AG04449 (cell line): ENCODE measurements at regions not wholly inside any gene's neighbourhood (a gene's known extent, or its start where the extent isn't known, plus 50 kb on each side); places are given as distances from the start of the nearest gene placed in this dataset.
"Not testable (repeated sequence)": the region's sequence is repeated elsewhere in the genome, so short reads cannot be mapped to it uniquely, and the experiment has no call there.

Experiments
- CTCF ChIA-PET: fragments of 350-600 bp; formaldehyde crosslinking; extraction: SDS; loops from one replicate; lab custom pipeline; 2021; ENCODE audit warnings: antibody characterized with exemption; lab: Yijun Ruan, JAX
- POLR2A ChIA-PET: fragments of 400-600, 350-600 bp; formaldehyde crosslinking; extraction: SDS; loops from one replicate; lab custom pipeline; 2020; ENCODE audit warnings: antibody characterized with exemption, inconsistent platforms; lab: Yijun Ruan, JAX
- DNase-seq: peaks from one replicate; pipeline ENCODE4 v3.0.0-alpha.2; 2010; ENCODE audit warnings: low read depth, low spot score
- H3K4me3 ChIP-seq: 2 replicates; pipeline ENCODE4 v1.5.1; 2011; ENCODE audit warnings: low read depth, mild to moderate bottlenecking, control low read depth, low read length
- CTCF ChIP-seq: IDR thresholded peaks from one replicate; pipeline ENCODE4 v1.5.1; 2011; ENCODE audit warnings: mild to moderate bottlenecking, moderate library complexity, low read length, control low read depth, inconsistent platforms; ENCODE audit not compliant: insufficient read depth; ENCODE audit errors: missing control alignments

DNA sequence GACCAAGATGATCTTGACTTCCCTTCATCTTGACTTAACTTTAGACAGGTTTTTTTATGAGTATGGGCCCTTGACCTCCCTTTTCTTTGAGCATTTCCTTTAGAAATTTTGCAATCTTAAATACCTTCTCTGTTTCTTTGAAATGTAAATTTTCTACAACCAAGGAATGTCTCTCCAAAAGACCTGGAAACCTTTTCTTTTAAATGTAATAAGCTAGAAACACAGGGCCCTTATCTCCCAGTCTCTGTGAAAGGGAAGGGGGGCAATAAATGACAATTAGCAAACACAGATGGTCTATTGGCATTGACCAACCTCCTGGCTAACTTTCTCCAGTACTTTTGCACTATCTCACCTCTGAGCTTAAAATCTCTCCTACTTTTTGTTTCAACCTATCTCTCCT lies 144.3 kb upstream of the GK2 start:
- DNase-seq: no peak
- CTCF ChIA-PET: no interaction called here
- POLR2A ChIA-PET: no interaction called here
- TF ChIP-seq CTCF: no peak
- no peak overlapping the region for H3K4me3 ChIP-seq

DNA sequence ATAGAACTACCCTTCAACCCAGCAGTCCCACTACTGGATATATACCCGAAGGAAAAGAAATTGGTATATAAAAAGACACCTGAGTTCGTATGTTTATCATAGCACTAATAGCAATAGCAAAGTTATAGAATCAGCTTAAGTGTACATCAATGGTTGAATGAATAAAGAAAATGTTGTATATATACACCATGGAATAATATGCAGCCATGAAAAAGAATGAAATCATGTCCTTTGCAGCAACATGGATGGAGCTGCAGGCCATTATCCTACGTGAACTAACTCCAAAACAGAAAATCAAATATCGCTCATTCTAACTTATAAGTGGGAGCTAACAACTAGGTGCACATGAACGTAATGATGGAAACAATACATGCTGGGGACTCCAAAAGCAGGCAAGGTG lies 143.5 kb upstream of the GK2 start:
- POLR2A ChIA-PET: no interaction called here
- no peak overlapping the region for H3K4me3 ChIP-seq
- CTCF ChIA-PET: no interaction called here
- no peak for DNase-seq
- no peak for TF ChIP-seq CTCF

GRCh38 chr4:79547851-79548250 lies 139.8 kb upstream of the GK2 start:
- no peak overlapping the region for H3K4me3 ChIP-seq
- CTCF ChIA-PET: no interaction called here
- DNase-seq: no peak
- no peak for TF ChIP-seq CTCF
- POLR2A ChIA-PET: no interaction called here

GRCh38 chr4:79545292-79545691 lies 137.3 kb upstream of the GK2 start:
- POLR2A ChIA-PET: interaction anchor here (0.5 kb wide), 1 partner anchor 31 kb away, joined by 3 read pairs; no protein-coding TSS in a partner anchor
- CTCF ChIA-PET: not testable (repeated sequence)

DNA sequence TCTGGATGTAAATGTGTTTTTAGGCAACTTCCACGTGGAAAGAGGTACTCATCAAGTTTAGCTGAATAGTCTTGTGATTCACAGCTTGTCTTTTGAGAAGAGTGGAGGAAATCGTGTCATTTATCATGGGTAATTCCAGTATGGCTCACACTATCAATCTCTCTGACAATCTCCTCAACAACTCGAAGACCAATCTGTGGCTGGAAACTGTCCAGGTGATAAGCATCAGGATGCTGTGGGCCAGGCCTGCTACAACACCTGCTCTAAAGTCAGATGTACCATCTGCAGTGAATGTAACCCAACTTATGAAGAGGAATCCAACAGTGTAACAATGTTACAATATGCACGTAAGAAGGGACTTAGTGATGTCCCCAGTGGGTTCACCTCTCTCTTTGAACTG lies 132.1 kb upstream of the GK2 start:
- CTCF ChIA-PET: no interaction called here
- TF ChIP-seq CTCF: no peak
- H3K4me3 ChIP-seq: no peak overlapping the region
- POLR2A ChIA-PET: no interaction called here
- DNase-seq: no peak

More at GRCh38 chr4:79545292-79545691, 137.3 kb upstream of the GK2 start:
- not testable (repeated sequence) for DNase-seq, H3K4me3 ChIP-seq

DNA sequence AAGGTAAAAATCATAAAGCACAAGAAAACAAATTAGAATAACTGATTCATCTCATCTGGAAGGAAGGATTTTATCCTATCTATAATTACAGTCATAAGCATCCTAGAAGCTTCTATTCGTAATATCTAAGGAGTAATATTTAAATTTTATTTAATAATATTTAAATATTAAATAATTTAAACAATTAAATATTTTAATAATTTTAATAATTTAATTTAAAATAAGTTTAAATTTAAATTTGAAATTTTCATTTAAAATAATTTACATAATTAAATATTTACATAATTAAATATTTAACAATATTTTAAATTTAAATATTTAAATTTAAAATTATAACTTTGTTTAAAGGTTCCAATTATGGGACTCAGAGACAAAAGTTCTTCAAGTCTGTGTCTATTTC lies 127.5 kb upstream of the GK2 start:
- DNase-seq: no peak
- TF ChIP-seq CTCF: no peak
- no peak overlapping the region for H3K4me3 ChIP-seq
- POLR2A ChIA-PET: no interaction called here
- CTCF ChIA-PET: no interaction called here

GRCh38 chr4:79528241-79528706 lies 120.2 kb upstream of the GK2 start:
- no peak for DNase-seq
- no peak for TF ChIP-seq CTCF
- ChIA-PET POLR2A (no interaction called here), CTCF (no interaction called here)
- no peak overlapping the region for H3K4me3 ChIP-seq
